Esophagus (tissue), 2 donors: ENCODE measurements at regions not wholly inside any gene's neighbourhood (a gene's known extent, or its start where the extent isn't known, plus 50 kb on each side); places are given as distances from the start of the nearest gene placed in this dataset.

ENCODE experiments used
- H3K27ac ChIP-seq, 2 donors: one replicate each; pipeline ENCODE4 v1.5.1; 2013; ENCODE audit warnings: low read depth in 2 of 2, mild to moderate bottlenecking in 2 of 2, inconsistent platforms in 1 of 2, low read length in 1 of 2, moderate library complexity in 1 of 2
- H3K27me3 ChIP-seq, 2 donors: one replicate each; pipeline ENCODE4 v1.6.1; 2013; ENCODE audit warnings: low read length in 2 of 2, control low read depth in 1 of 2, mild to moderate bottlenecking in 1 of 2; ENCODE audit not compliant: insufficient read depth in 2 of 2, control insufficient read depth in 1 of 2
- H3K36me3 ChIP-seq, 2 donors: one replicate each; pipeline ENCODE4 v1.6.1; 2013; ENCODE audit warnings: low read length in 1 of 2; ENCODE audit not compliant: control insufficient read depth in 2 of 2, insufficient read depth in 2 of 2
- H3K4me1 ChIP-seq, 2 donors: one replicate each; pipeline ENCODE4 v1.6.1; 2013; ENCODE audit warnings: low read length in 1 of 2; ENCODE audit not compliant: control insufficient read depth in 2 of 2, insufficient read depth in 2 of 2
- H3K4me3 ChIP-seq, 2 donors: one replicate each; pipeline ENCODE4 v1.5.1; 2013; ENCODE audit warnings: low read length in 2 of 2, mild to moderate bottlenecking in 2 of 2, low read depth in 1 of 2, moderate library complexity in 1 of 2
- H3K9me3 ChIP-seq, 2 donors: one replicate each; pipeline ENCODE4 v1.6.1; 2013; ENCODE audit warnings: mild to moderate bottlenecking in 2 of 2, low read depth in 1 of 2, low read length in 1 of 2, moderate library complexity in 1 of 2; ENCODE audit not compliant: control insufficient read depth in 2 of 2, insufficient read depth in 1 of 2
- WGBS, 2 donors: extraction: QIAGEN DNeasy Blood & Tissue Kit; methylation state at CpG; one replicate each; pipeline ENCODE4 v1.1.7; 2013; 5-methylcytosine and 5-hydroxymethylcytosine counted together
- donor health status: healthy with polysubstance abuse.
- donor health status: Bipolar disorder and iron deficiency.

GRCh38 chr3:87175732-87176131 lies 51.4 kb upstream of the CHMP2B start:
- Histone ChIP-seq H3K27ac (no peak overlapping the region), H3K36me3 (no peaks in the 10 kb centered on the region), H3K27me3 (no peaks in the 10 kb centered on the region), H3K4me1 (no peaks in the 10 kb centered on the region), H3K4me3 (no peak overlapping the region), H3K9me3 (no peaks in the 10 kb centered on the region)
- WGBS, 2 donors, result 60 to 70% methylated on average over 2 of the region's 2 CpGs

DNA sequence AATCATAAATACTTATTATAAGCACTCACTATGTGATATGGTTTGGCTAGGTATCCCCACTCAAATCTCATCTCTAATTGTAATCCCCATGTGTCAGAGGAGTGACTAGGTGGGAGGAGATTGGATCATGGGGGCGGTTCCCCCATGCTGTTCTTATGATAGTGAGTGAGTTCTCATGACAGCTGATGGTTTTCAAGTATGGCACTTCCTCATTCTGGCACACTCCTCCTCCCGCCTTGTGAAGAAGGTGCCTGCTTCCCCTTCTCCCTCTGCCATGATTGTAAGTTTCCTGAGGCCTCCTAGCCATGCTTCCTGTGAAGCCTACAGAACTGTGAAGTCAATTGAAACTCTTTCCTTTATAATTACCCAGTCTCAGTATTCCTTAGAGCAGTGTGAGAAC lies 53.3 kb upstream of the CHMP2B start:
- Histone ChIP-seq H3K4me3 (no peak overlapping the region), H3K27me3 (no peaks in the 10 kb centered on the region), H3K36me3 (no peaks in the 10 kb centered on the region), H3K9me3 (no peaks in the 10 kb centered on the region), H3K27ac (no peak overlapping the region), H3K4me1 (no peaks in the 10 kb centered on the region)
- 82 to 88% methylated on average over 2 of the region's 2 CpGs for WGBS, 2 donors

GRCh38 chr3:87173071-87173470 lies 54.0 kb upstream of the CHMP2B start:
- no peaks in the 10 kb centered on the region for H3K27me3 ChIP-seq
- WGBS, 2 donors, result 46 to 83% methylated on average over 3 of the region's 3 CpGs

GRCh38 chr3:87167628-87168456 lies 59.3 kb upstream of the CHMP2B start:
- no peaks in the 10 kb centered on the region for H3K9me3 ChIP-seq
- no peaks in the 10 kb centered on the region for H3K4me1 ChIP-seq
- 39 to 42% methylated on average over 11 of the region's 11 CpGs for WGBS, 2 donors
- H3K4me3 ChIP-seq, result peak overlapping the region in 1 of 2 donors; percentile 38
- H3K36me3 ChIP-seq, result no peaks in the 10 kb centered on the region
- H3K27me3 ChIP-seq, result no peaks in the 10 kb centered on the region
- no peak overlapping the region for H3K27ac ChIP-seq

More at GRCh38 chr3:87173071-87173470, 54.0 kb upstream of the CHMP2B start:
- Histone ChIP-seq H3K36me3 (no peaks in the 10 kb centered on the region), H3K4me3 (no peak overlapping the region), H3K4me1 (no peaks in the 10 kb centered on the region), H3K27ac (no peak overlapping the region), H3K9me3 (no peaks in the 10 kb centered on the region)

DNA sequence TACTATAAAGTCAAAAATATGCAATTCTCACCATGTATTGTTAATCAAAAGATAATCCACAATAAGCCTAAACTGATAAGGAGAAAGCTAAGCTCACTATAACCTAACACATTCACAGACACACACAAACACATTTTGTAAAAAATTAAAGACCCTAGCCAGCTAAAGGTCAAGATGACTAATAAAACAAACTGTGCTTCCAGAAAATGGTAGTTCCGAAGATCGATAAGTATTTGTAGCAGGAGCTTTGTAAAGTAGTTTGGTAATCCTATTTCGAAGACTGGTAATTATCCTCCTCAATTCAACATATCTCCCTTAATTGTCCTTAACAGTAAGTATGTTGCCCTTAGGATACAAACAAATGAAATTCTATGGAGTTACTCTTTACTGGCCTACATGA lies 62.9 kb upstream of the CHMP2B start:
- Histone ChIP-seq H3K4me1 (no peaks in the 10 kb centered on the region), H3K27me3 (no peaks in the 10 kb centered on the region), H3K27ac (no peak overlapping the region), H3K36me3 (no peaks in the 10 kb centered on the region), H3K9me3 (no peaks in the 10 kb centered on the region), H3K4me3 (no peak overlapping the region)
- 93 to 95% methylated on average over 3 of the region's 3 CpGs for WGBS, 2 donors

- Histone ChIP-seq H3K27me3 (no peaks in the 10 kb centered on the region), H3K4me1 (no peaks in the 10 kb centered on the region), H3K27ac (no peak overlapping the region), H3K36me3 (no peaks in the 10 kb centered on the region), H3K4me3 (no peak overlapping the region), H3K9me3 (no peaks in the 10 kb centered on the region)
- WGBS, 2 donors, result 39 to 68% methylated on average over 3 of the region's 3 CpGs
These were observed 65.3 kb upstream of the CHMP2B start for GRCh38 chr3:87161851-87162250.

- 21 to 23% methylated on average over 1 of the region's 1 CpG for WGBS, 2 donors
- no peaks in the 10 kb centered on the region for H3K4me1 ChIP-seq
- no peaks in the 10 kb centered on the region for H3K27me3 ChIP-seq
- no peak overlapping the region for H3K4me3 ChIP-seq
- no peak overlapping the region for H3K27ac ChIP-seq
- H3K36me3 ChIP-seq, result no peaks in the 10 kb centered on the region
- H3K9me3 ChIP-seq, result no peaks in the 10 kb centered on the region
These were observed 65.7 kb upstream of the CHMP2B start for GRCh38 chr3:87161417-87161816.

GRCh38 chr3:87161013-87161412 lies 66.1 kb upstream of the CHMP2B start:
- Histone ChIP-seq H3K4me1 (no peaks in the 10 kb centered on the region), H3K4me3 (no peak overlapping the region), H3K27ac (no peak overlapping the region), H3K27me3 (no peaks in the 10 kb centered on the region), H3K9me3 (no peaks in the 10 kb centered on the region), H3K36me3 (no peaks in the 10 kb centered on the region)
- WGBS, 2 donors, result 49 to 63% methylated on average over 3 of the region's 3 CpGs

GRCh38 chr3:87158823-87159222 lies 68.3 kb upstream of the CHMP2B start:
- H3K27ac ChIP-seq, result no peak overlapping the region
- H3K9me3 ChIP-seq, result no peaks in the 10 kb centered on the region
- WGBS, 2 donors, result 56 to 68% methylated on average over 1 of the region's 1 CpG
- no peaks in the 10 kb centered on the region for H3K36me3 ChIP-seq
- H3K27me3 ChIP-seq, result no peaks in the 10 kb centered on the region
- H3K4me1 ChIP-seq, result no peaks in the 10 kb centered on the region
- H3K4me3 ChIP-seq, result no peak overlapping the region

DNA sequence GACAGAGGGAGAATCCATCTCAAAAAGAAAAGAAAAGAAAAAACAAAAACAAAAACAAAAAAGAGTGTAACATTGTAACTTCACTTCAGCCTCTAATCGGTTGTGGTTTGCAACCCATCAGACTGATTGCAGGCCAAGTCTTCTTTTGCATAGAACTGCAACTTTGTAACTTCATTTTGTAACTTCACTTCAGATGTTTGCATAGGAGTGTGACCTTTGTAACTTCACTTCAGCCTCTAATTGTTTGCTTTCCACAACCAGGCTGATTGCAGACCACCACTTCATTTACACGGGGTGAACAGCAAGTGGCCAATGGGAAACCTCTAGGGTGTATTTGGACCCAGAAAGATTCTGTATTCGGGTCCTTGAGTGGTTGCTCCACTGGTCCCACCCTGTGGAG lies 79.1 kb upstream of the CHMP2B start:
- Histone ChIP-seq H3K4me3 (no peak overlapping the region), H3K27ac (no peak overlapping the region), H3K36me3 (no peaks in the 10 kb centered on the region), H3K4me1 (no peaks in the 10 kb centered on the region), H3K9me3 (no peaks in the 10 kb centered on the region), H3K27me3 (no peaks in the 10 kb centered on the region)
- 52 to 59% methylated on average over 3 of the region's 3 CpGs for WGBS, 2 donors
